ENCODE measurements at regions not wholly inside any gene's neighbourhood (a gene's known extent, or its start where the extent isn't known, plus 50 kb on each side); places are given as distances from the start of the nearest gene placed in this dataset.
"Not testable (repeated sequence)": the region's sequence is repeated elsewhere in the genome, so short reads cannot be mapped to it uniquely, and the experiment has no call there.

- not testable (repeated sequence) for DNase-seq (ENCODE audit: low spot score); ATAC-seq
Measured at GRCh38 chr6:166846446-166847142, 109.8 kb downstream of the RNASET2 start.

GRCh38 chr6:166842607-166843006 is 113.7 kb downstream of the RNASET2 start:
- ATAC-seq (no peak), DNase-seq (ENCODE audit: low spot score) (no peak)

GRCh38 chr6:166841216-166841615 is 115.1 kb downstream of the RNASET2 start:
- DNase-seq (ENCODE audit: low spot score) (no peak), ATAC-seq (no peak)

GRCh38 chr6:166839569-166839968 is 116.8 kb downstream of the RNASET2 start:
- no peak for DNase-seq (ENCODE audit: low spot score)
- ATAC-seq = no peak

GRCh38 chr6:166838987-166839386 is 117.4 kb downstream of the RNASET2 start:
- DNase-seq (ENCODE audit: low spot score) (no peak), ATAC-seq (no peak)

GRCh38 chr6:166836785-166837718 is 119.3 kb downstream of the RNASET2 start:
- DNase-seq (ENCODE audit: low spot score) (no peak), ATAC-seq (no peak)

GRCh38 chr6:166834049-166834448 is 122.3 kb downstream of the RNASET2 start:
- no peak for ATAC-seq
- DNase-seq (ENCODE audit: low spot score) = no peak

GRCh38 chr6:166830891-166831363 is 125.4 kb downstream of the RNASET2 start:
- no peak for DNase-seq (ENCODE audit: low spot score)
- no peak for ATAC-seq

- DNase-seq (ENCODE audit: low spot score) = no peak
- ATAC-seq = no peak
Measured at GRCh38 chr6:166830185-166830890, 126.0 kb downstream of the RNASET2 start.

- no peak for DNase-seq (ENCODE audit: low spot score)
- no peak for ATAC-seq
Measured at GRCh38 chr6:166826264-166826663, 130.1 kb downstream of the RNASET2 start.

GRCh38 chr6:166825553-166826145 is 130.7 kb downstream of the RNASET2 start:
- ATAC-seq (no peak), DNase-seq (ENCODE audit: low spot score) (no peak)

GRCh38 chr6:166824880-166825250 is 131.5 kb downstream of the RNASET2 start:
- ATAC-seq (no peak), DNase-seq (ENCODE audit: low spot score) (no peak)

- ATAC-seq = no peak
- DNase-seq (ENCODE audit: low spot score) = no peak
Measured at GRCh38 chr6:166824146-166824879, 132.0 kb downstream of the RNASET2 start.

- ATAC-seq = no peak
- DNase-seq (ENCODE audit: low spot score) = no peak
Measured at GRCh38 chr6:166822609-166823008, 133.7 kb downstream of the RNASET2 start.

- ATAC-seq (no peak), DNase-seq (ENCODE audit: low spot score) (no peak)
Measured at GRCh38 chr6:166820483-166820882, 135.9 kb downstream of the RNASET2 start.

- DNase-seq (ENCODE audit: low spot score) = no peak
- no peak for ATAC-seq
Measured at GRCh38 chr6:166820070-166820469, 136.3 kb downstream of the RNASET2 start.

GRCh38 chr6:166815629-166816028 is 140.7 kb downstream of the RNASET2 start:
- no peak for ATAC-seq

GRCh38 chr6:166814390-166814789 is 142.0 kb downstream of the RNASET2 start:
- DNase-seq (ENCODE audit: low spot score) (no peak), ATAC-seq (no peak)

More at GRCh38 chr6:166815629-166816028, 140.7 kb downstream of the RNASET2 start:
- no peak for DNase-seq (ENCODE audit: low spot score)

GRCh38 chr6:166813461-166813860 is 142.9 kb downstream of the RNASET2 start:
- ATAC-seq = no peak
- no peak for DNase-seq (ENCODE audit: low spot score)

- no peak for DNase-seq (ENCODE audit: low spot score)
Measured at GRCh38 chr6:166810864-166811263, 145.5 kb downstream of the RNASET2 start.

More at GRCh38 chr6:166810864-166811263, 145.5 kb downstream of the RNASET2 start:
- no peak for ATAC-seq
